ENCODE measurements at regions not wholly inside any gene's neighbourhood (a gene's known extent, or its start where the extent isn't known, plus 50 kb on each side); places are given as distances from the start of the nearest gene placed in this dataset.

GRCh38 chr6:108793516-108794251 is 54.5 kb upstream of the ARMC2 start:
- Histone ChIP-seq H3K9me3 (peaks cover 6% of the 10 kb centered on the region), H3K4me1 (peaks cover 16% of the 10 kb centered on the region), H3K4me3 (ENCODE audit: low read depth, low read length) (no peak overlapping the region), H3K27me3 (no peaks in the 10 kb centered on the region), H3K36me3 (no peaks in the 10 kb centered on the region)
- no peak for DNase-seq
- TF ChIP-seq, protein P1, sequence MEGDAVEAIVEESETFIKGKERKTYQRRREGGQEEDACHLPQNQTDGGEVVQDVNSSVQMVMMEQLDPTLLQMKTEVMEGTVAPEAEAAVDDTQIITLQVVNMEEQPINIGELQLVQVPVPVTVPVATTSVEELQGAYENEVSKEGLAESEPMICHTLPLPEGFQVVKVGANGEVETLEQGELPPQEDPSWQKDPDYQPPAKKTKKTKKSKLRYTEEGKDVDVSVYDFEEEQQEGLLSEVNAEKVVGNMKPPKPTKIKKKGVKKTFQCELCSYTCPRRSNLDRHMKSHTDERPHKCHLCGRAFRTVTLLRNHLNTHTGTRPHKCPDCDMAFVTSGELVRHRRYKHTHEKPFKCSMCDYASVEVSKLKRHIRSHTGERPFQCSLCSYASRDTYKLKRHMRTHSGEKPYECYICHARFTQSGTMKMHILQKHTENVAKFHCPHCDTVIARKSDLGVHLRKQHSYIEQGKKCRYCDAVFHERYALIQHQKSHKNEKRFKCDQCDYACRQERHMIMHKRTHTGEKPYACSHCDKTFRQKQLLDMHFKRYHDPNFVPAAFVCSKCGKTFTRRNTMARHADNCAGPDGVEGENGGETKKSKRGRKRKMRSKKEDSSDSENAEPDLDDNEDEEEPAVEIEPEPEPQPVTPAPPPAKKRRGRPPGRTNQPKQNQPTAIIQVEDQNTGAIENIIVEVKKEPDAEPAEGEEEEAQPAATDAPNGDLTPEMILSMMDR (IDR thresholded peaks at IDR 0.05; ENCODE audit: low read depth, low read length) = no peak

- TF ChIP-seq, protein P1 (IDR thresholded peaks at IDR 0.05; ENCODE audit: low read depth, low read length) = no peak
Measured at GRCh38 chr6:108795122-108795521, 53.1 kb upstream of the ARMC2 start.

GRCh38 chr6:108795814-108796213 is 52.4 kb upstream of the ARMC2 start:
- TF ChIP-seq, protein P1 (IDR thresholded peaks at IDR 0.05; ENCODE audit: low read depth, low read length) = no peak
- no peaks in the 10 kb centered on the region for H3K36me3 ChIP-seq

More at GRCh38 chr6:108795122-108795521, 53.1 kb upstream of the ARMC2 start:
- Histone ChIP-seq H3K27me3 (no peaks in the 10 kb centered on the region), H3K4me3 (ENCODE audit: low read depth, low read length) (no peak overlapping the region), H3K36me3 (no peaks in the 10 kb centered on the region), H3K4me1 (peaks cover 23% of the 10 kb centered on the region), H3K9me3 (no peaks in the 10 kb centered on the region)
- DNase-seq = no peak

DNA sequence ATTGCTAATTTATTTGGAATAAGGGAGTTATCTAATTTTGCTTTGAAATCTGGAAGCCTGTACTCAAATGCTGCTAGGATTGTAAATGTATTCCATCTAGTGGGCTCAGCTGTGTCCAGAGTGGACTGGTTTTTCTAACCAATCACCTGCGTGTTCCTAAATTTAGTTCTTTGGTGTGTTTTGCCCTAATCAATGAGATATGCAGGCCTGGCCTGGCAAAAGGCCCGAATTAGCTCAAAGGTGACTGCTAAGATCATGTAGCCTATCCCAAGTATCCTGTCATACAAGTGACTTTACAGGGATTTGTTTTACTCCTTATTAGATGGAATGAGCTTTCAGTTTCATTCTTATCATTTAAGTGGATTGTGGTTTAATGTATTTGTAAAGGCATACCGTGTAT is 51.3 kb upstream of the ARMC2 start:
- Histone ChIP-seq H3K27me3 (no peaks in the 10 kb centered on the region), H3K4me3 (ENCODE audit: low read depth, low read length) (no peak overlapping the region), H3K4me1 (peaks cover 27% of the 10 kb centered on the region), H3K9me3 (no peaks in the 10 kb centered on the region), H3K36me3 (no peaks in the 10 kb centered on the region)
- TF ChIP-seq, protein P1 (IDR thresholded peaks at IDR 0.05; ENCODE audit: low read depth, low read length) = no peak
- no peak for DNase-seq

More at GRCh38 chr6:108795814-108796213, 52.4 kb upstream of the ARMC2 start:
- Histone ChIP-seq H3K4me1 (peaks cover 27% of the 10 kb centered on the region), H3K4me3 (ENCODE audit: low read depth, low read length) (no peak overlapping the region), H3K9me3 (no peaks in the 10 kb centered on the region), H3K27me3 (no peaks in the 10 kb centered on the region)
- no peak for DNase-seq

GRCh38 chr6:108797951-108798669 is 50.1 kb upstream of the ARMC2 start:
- Histone ChIP-seq H3K4me1 (peaks cover 27% of the 10 kb centered on the region), H3K4me3 (ENCODE audit: low read depth, low read length) (peak overlapping the region; percentile 48), H3K36me3 (no peaks in the 10 kb centered on the region), H3K27me3 (no peaks in the 10 kb centered on the region), H3K9me3 (no peaks in the 10 kb centered on the region)
- DNase-seq = peak; percentile 24
- TF ChIP-seq, protein P1 (IDR thresholded peaks at IDR 0.05; ENCODE audit: low read depth, low read length) = no peak

Data from BE2C (cell line).